GM13976 (cell line): ENCODE measurements at regions not wholly inside any gene's neighbourhood (a gene's known extent, or its start where the extent isn't known, plus 50 kb on each side); places are given as distances from the start of the nearest gene placed in this dataset.
"Not testable (repeated sequence)": the region's sequence is repeated elsewhere in the genome, so short reads cannot be mapped to it uniquely, and the experiment has no call there.

Experiments
- DNase-seq: peaks from one replicate; pipeline ENCODE4 v3.0.0; 2012; ENCODE audit warnings: low spot score
- in situ Hi-C: fragments of 300-500 bp; cut with MboI; formaldehyde crosslinking; loops from one replicate; pipeline ENCODE4 v1.12.0; 2022; ENCODE audit warnings: low sequenced_read_pairs, mixed read lengths, inconsistent platforms; ENCODE audit not compliant: unreplicated experiment
- TF ChIP-seq, protein P1 (sequence below): IDR thresholded peaks from 2 replicates; pipeline ENCODE4 v1.5.1; 2012; ENCODE audit warnings: borderline replicate concordance, mild to moderate bottlenecking; ENCODE audit not compliant: insufficient read depth; ENCODE audit errors: extremely low read depth, missing control alignments, control extremely low read depth

GRCh38 chr2:60212181-60212945 is 341.1 kb downstream of the BCL11A start:
- TF ChIP-seq, protein P1, sequence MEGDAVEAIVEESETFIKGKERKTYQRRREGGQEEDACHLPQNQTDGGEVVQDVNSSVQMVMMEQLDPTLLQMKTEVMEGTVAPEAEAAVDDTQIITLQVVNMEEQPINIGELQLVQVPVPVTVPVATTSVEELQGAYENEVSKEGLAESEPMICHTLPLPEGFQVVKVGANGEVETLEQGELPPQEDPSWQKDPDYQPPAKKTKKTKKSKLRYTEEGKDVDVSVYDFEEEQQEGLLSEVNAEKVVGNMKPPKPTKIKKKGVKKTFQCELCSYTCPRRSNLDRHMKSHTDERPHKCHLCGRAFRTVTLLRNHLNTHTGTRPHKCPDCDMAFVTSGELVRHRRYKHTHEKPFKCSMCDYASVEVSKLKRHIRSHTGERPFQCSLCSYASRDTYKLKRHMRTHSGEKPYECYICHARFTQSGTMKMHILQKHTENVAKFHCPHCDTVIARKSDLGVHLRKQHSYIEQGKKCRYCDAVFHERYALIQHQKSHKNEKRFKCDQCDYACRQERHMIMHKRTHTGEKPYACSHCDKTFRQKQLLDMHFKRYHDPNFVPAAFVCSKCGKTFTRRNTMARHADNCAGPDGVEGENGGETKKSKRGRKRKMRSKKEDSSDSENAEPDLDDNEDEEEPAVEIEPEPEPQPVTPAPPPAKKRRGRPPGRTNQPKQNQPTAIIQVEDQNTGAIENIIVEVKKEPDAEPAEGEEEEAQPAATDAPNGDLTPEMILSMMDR: no peak
- in situ Hi-C loops: no loop called here
- DNase-seq: no peak

DNA sequence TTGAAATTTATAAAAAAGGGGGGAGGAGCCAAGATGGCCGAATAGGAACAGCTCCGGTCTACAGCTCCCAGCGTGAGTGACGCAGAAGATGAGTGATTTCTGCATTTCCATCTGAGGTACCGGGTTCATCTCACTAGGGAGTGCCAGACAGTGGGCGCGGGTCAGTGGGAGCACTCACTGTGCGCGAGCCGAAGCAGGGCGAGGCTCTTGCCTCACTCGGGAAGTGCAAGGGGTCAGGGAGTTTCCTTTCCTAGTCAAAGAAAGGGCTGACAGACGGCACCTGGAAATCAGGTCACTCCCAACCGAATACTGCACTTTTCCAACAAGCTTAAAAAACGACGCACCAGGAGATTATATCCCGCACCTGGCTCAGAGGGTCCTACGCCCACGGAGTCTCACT is 364.4 kb downstream of the BCL11A start:
- in situ Hi-C loops, DNase-seq: not testable (repeated sequence)

GRCh38 chr2:60175290-60175689 is 378.2 kb downstream of the BCL11A start:
- in situ Hi-C loops: no loop called here
- TF ChIP-seq, protein P1: no peak

GRCh38 chr2:60174146-60174545 is 379.3 kb downstream of the BCL11A start:
- in situ Hi-C loops: no loop called here
- TF ChIP-seq, protein P1: no peak
- DNase-seq: no peak

More at GRCh38 chr2:60175290-60175689, 378.2 kb downstream of the BCL11A start:
- no peak for DNase-seq

DNA sequence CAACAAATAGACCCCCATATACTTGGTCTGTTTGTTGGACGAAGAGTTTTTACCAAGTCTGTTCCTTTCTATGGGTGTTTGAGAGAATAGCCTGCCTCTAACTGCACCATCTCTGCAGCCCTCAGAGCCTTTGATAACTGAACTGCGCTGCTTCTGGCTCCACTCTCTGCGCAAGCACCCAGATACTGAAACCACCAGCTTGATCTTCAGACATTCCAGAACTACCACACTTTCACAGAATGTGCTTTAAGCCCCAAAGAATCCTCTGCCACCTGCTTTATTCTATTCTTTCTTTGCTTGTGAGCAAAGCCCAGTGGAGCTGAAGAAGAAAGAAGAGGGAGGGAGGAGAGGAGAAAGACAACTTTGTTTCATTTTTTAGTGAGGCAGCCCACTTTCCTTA is 380.7 kb downstream of the BCL11A start:
- TF ChIP-seq, protein P1: no peak
- no peak for DNase-seq
- in situ Hi-C loops: no loop called here

- no peak for DNase-seq
- in situ Hi-C loops: no loop called here
Observed at GRCh38 chr2:60170272-60170671, 383.2 kb downstream of the BCL11A start.

GRCh38 chr2:60168247-60168646 is 385.2 kb downstream of the BCL11A start:
- TF ChIP-seq, protein P1: no peak
- no peak for DNase-seq
- in situ Hi-C loops: no loop called here

More at GRCh38 chr2:60170272-60170671, 383.2 kb downstream of the BCL11A start:
- TF ChIP-seq, protein P1: no peak
